Caco-2 (cell line): ENCODE measurements at regions not wholly inside any gene's neighbourhood (a gene's known extent, or its start where the extent isn't known, plus 50 kb on each side); places are given as distances from the start of the nearest gene placed in this dataset.

Source experiments
- BruUV-seq: library from RNA; stranded (reverse); fragments of 400-500 nt; replicated peaks from 2 replicates; lab custom pipeline; 2021; lab: Mats Ljungman, UMichigan
- CTCF ChIA-PET: fragments of 300-600 bp; sonication (Branson Sonifier 250); formaldehyde crosslinking; loops from one replicate; lab custom pipeline; 2022; ENCODE audit warnings: antibody characterized with exemption; lab: Charles Lee
- POLR2A ChIA-PET: fragments of 300-600 bp; sonication (Branson Sonifier 250); formaldehyde crosslinking; loops from one replicate; lab custom pipeline; 2022; ENCODE audit warnings: antibody characterized with exemption; lab: Charles Lee
- DNase-seq, 2 experiments: peaks; one replicate each; pipeline versions ENCODE4 v3.0.0 to v3.0.0-alpha.2; 2020 to 2022
- H3K27me3 ChIP-seq: replicated peaks from 2 replicates; pipeline ENCODE4 v1.6.0; 2011; ENCODE audit warnings: low read length; ENCODE audit not compliant: control insufficient read depth, insufficient read depth
- H3K36me3 ChIP-seq: 2 replicates; pipeline ENCODE4 v1.5.1; 2011; ENCODE audit warnings: low read length; ENCODE audit not compliant: control insufficient read depth, insufficient read depth
- H3K4me1 ChIP-seq: fragments of 250-450 bp; sonication (Bioruptor Pico); 2 replicates; pipeline ENCODE4 v1.5.1; 2020; ENCODE audit warnings: mild to moderate bottlenecking
- H3K4me3 ChIP-seq: 2 replicates; pipeline ENCODE4 v1.5.1; 2011; ENCODE audit warnings: low read depth, mild to moderate bottlenecking, control low read depth, low read length
- H3K9me3 ChIP-seq: fragments of 250-450 bp; sonication (Bioruptor Pico); 2 replicates; pipeline ENCODE4 v1.5.1; 2020; ENCODE audit warnings: mild to moderate bottlenecking, moderate library complexity
- H3K27ac Mint-ChIP-seq: one replicate; pipeline ENCODE4 v1.8.0; 2022; ENCODE audit warnings: mixed read lengths; ENCODE audit not compliant: unreplicated experiment
- H3K27me3 Mint-ChIP-seq: one replicate; pipeline ENCODE4 v1.8.0; 2022; ENCODE audit warnings: mixed read lengths; ENCODE audit not compliant: insufficient read depth, unreplicated experiment
- H3K36me3 Mint-ChIP-seq: one replicate; pipeline ENCODE4 v1.8.0; 2022; ENCODE audit warnings: mild to moderate bottlenecking, mixed read lengths; ENCODE audit not compliant: insufficient read depth, unreplicated experiment
- H3K4me1 Mint-ChIP-seq: one replicate; pipeline ENCODE4 v1.8.0; 2022; ENCODE audit warnings: low read depth, mixed read lengths; ENCODE audit not compliant: unreplicated experiment
- H3K4me3 Mint-ChIP-seq: one replicate; pipeline ENCODE4 v1.8.0; 2022; ENCODE audit warnings: mild to moderate bottlenecking, moderate library complexity, mixed read lengths; ENCODE audit not compliant: unreplicated experiment
- H3K9me3 Mint-ChIP-seq: one replicate; pipeline ENCODE4 v1.8.0; 2022; ENCODE audit warnings: mixed read lengths; ENCODE audit not compliant: unreplicated experiment
- CTCF ChIP-seq, 2 experiments: fragments of 200-600 bp in 1 of 2; IDR thresholded peaks; 1 replicate in 1 of 2; 2 replicates in 1 of 2; pipeline versions ENCODE4 v1.5.1 to v1.8.0; 2011 to 2022; ENCODE audit warnings: antibody characterized with exemption in 1 of 2, control low read depth in 1 of 2, inconsistent platforms in 1 of 2, low read depth in 1 of 2, low read length in 1 of 2, mild to moderate bottlenecking in 1 of 2, moderate library complexity in 1 of 2; ENCODE audit not compliant: insufficient read depth in 1 of 2, severe bottlenecking in 1 of 2, unreplicated experiment in 1 of 2
- intact Hi-C: fragments of 100-400 bp; cut with micrococcal nuclease; formaldehyde crosslinking; loops from one replicate; pipeline ENCODE4 v1.10.0; 2022; ENCODE audit not compliant: unreplicated experiment

DNA sequence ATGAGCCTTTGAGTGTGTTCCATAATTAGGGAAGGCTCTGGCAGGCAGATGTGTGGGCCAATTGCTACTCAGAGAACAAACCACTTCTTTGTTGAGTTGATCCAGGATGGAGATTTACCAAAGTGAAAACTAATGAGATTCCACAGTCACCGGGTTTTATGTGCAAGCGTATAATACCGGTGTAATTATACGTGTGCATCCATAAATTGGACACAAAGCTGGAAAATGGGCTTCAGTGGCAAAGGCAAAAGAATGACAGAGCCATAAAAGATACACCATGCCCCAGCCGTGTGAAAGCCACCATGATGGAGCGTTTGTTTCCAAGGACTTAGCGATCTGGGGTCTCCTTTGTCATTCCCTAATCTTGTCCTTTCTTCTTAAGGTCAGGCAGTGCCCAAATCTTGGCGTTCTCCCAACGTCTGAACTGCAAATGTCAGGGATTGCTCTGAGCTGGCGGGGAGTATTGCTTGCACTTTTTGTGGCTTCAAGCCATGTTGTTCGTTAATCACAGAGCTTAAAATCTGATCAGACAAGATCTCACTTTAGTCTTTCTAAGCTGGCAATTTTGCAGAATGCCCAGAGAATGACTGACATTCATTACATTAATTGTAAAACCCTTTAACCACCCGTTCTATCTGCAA lies 70.1 kb downstream of the NPTX2 start:
- Histone ChIP-seq H3K4me1 (no peaks in the 10 kb centered on the region), H3K36me3 (no peaks in the 10 kb centered on the region), H3K9me3 (no peaks in the 10 kb centered on the region; the same call in 1 of the 2 replicates), H3K27me3 (no peaks in the 10 kb centered on the region), H3K4me3 (no peak overlapping the region)
- CTCF ChIA-PET: no interaction called here
- no peak for TF ChIP-seq CTCF (IDR thresholded peaks at IDR 0.05; ENCODE audit: insufficient read depth in 1 of 2, low read depth in 1 of 2, low read length in 1 of 2, severe bottlenecking in 1 of 2, unreplicated experiment in 1 of 2)
- H3K27ac Mint-ChIP-seq: no peak overlapping the region
- no peak for DNase-seq
- H3K9me3 Mint-ChIP-seq: peaks cover 46% of the 10 kb centered on the region
- POLR2A ChIA-PET: no interaction called here
- H3K4me3 Mint-ChIP-seq: no peak overlapping the region
- peaks cover 9% of the 10 kb centered on the region for H3K27me3 Mint-ChIP-seq
- peaks cover 4% of the 10 kb centered on the region for H3K36me3 Mint-ChIP-seq
- H3K4me1 Mint-ChIP-seq: no peaks in the 10 kb centered on the region
- intact Hi-C loops: no loop called here
- no TSS peak for BruUV-seq

- no TSS peak for BruUV-seq
- CTCF ChIA-PET: no interaction called here
Measured at GRCh38 chr7:98691619-98692018, 74.5 kb downstream of the NPTX2 start.

DNA sequence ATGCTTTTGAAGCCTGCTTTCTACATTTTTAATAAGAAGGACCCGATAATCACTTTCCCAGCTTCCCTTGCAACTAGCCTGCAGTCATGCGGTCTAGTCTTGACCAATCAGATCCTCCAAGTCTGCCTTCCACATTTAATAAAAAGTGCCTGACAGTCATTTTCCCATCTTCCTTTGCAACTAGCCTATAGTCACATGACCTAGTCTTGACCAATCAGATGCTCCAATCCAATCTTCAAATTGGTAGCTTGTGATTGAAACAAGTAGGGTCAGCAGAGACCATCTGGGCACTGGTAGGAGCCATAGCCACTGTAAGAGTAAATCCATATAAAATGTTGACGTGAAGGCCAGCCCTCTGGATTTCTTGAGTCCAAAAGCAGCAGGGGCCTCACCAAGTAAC lies 80.0 kb downstream of the NPTX2 start:
- H3K27ac Mint-ChIP-seq: no peak overlapping the region
- H3K36me3 Mint-ChIP-seq: no peaks in the 10 kb centered on the region
- ChIA-PET CTCF (no interaction called here), POLR2A (no interaction called here)
- Histone ChIP-seq H3K27me3 (no peaks in the 10 kb centered on the region), H3K36me3 (no peaks in the 10 kb centered on the region), H3K9me3 (no peaks in the 10 kb centered on the region), H3K4me3 (no peak overlapping the region), H3K4me1 (no peaks in the 10 kb centered on the region)
- H3K27me3 Mint-ChIP-seq: peaks cover 8% of the 10 kb centered on the region
- peaks cover 35% of the 10 kb centered on the region for H3K9me3 Mint-ChIP-seq
- no peak for TF ChIP-seq CTCF (IDR thresholded peaks at IDR 0.05; ENCODE audit: insufficient read depth in 1 of 2, low read depth in 1 of 2, low read length in 1 of 2, severe bottlenecking in 1 of 2, unreplicated experiment in 1 of 2)
- DNase-seq: no peak
- no peaks in the 10 kb centered on the region for H3K4me1 Mint-ChIP-seq
- H3K4me3 Mint-ChIP-seq: no peak overlapping the region
- BruUV-seq: no TSS peak
- intact Hi-C loops: no loop called here

More at GRCh38 chr7:98691619-98692018, 74.5 kb downstream of the NPTX2 start:
- H3K36me3 Mint-ChIP-seq: peaks cover 2% of the 10 kb centered on the region
- Histone ChIP-seq H3K9me3 (no peaks in the 10 kb centered on the region; the same call in 1 of the 2 replicates), H3K4me1 (no peaks in the 10 kb centered on the region), H3K36me3 (no peaks in the 10 kb centered on the region), H3K27me3 (no peaks in the 10 kb centered on the region), H3K4me3 (no peak overlapping the region)
- H3K9me3 Mint-ChIP-seq: peaks cover 53% of the 10 kb centered on the region
- no peak overlapping the region for H3K4me3 Mint-ChIP-seq
- no peaks in the 10 kb centered on the region for H3K4me1 Mint-ChIP-seq
- peaks cover 1% of the 10 kb centered on the region for H3K27me3 Mint-ChIP-seq
- H3K27ac Mint-ChIP-seq: no peak overlapping the region
- POLR2A ChIA-PET: no interaction called here
- TF ChIP-seq CTCF (IDR thresholded peaks at IDR 0.05; ENCODE audit: insufficient read depth in 1 of 2, low read depth in 1 of 2, low read length in 1 of 2, severe bottlenecking in 1 of 2, unreplicated experiment in 1 of 2): no peak
- intact Hi-C loops: no loop called here
- DNase-seq: no peak
